ENCODE measurements at regions not wholly inside any gene's neighbourhood (a gene's known extent, or its start where the extent isn't known, plus 50 kb on each side); places are given as distances from the start of the nearest gene placed in this dataset.

DNA sequence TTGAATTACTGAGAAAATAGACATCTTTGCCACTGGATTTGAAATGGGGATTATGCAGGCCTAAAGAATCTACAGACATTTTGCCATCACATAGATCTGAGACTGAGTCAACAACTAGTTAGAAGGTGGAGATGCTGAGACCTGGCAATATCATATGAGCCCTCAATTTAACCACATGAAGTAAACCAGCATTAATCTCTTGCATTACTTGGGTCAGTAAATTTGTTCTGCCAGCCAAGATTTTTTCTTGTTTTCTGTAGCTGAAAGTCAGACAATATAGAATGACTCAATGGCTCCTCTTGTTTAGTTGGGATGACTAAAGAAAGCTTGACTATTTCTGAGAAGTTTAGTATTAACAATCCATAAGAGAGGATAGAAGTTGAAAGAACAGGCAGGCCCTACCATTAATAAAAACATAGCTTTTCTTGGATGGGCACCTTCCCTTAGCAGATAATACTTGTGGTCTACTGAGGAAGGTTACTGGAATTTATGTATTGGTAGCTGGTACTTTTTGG, 396.7 kb upstream of the SORCS1 start:
- TF ChIP-seq, protein P1, sequence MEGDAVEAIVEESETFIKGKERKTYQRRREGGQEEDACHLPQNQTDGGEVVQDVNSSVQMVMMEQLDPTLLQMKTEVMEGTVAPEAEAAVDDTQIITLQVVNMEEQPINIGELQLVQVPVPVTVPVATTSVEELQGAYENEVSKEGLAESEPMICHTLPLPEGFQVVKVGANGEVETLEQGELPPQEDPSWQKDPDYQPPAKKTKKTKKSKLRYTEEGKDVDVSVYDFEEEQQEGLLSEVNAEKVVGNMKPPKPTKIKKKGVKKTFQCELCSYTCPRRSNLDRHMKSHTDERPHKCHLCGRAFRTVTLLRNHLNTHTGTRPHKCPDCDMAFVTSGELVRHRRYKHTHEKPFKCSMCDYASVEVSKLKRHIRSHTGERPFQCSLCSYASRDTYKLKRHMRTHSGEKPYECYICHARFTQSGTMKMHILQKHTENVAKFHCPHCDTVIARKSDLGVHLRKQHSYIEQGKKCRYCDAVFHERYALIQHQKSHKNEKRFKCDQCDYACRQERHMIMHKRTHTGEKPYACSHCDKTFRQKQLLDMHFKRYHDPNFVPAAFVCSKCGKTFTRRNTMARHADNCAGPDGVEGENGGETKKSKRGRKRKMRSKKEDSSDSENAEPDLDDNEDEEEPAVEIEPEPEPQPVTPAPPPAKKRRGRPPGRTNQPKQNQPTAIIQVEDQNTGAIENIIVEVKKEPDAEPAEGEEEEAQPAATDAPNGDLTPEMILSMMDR (IDR thresholded peaks at IDR 0.05), result no peak
- TF ChIP-seq POLR2A (IDR thresholded peaks at IDR 0.05), result no peak

All from uterus (tissue), 2 donors.